ENCODE measurements at regions not wholly inside any gene's neighbourhood (a gene's known extent, or its start where the extent isn't known, plus 50 kb on each side); places are given as distances from the start of the nearest gene placed in this dataset.

GRCh38 chr2:147779440-147779839 lies 65.4 kb upstream of the ACVR2A start:
- TF ChIP-seq POLR2AphosphoS5 (IDR thresholded peaks at IDR 0.05) (no peak), POLR2A (IDR thresholded peaks at IDR 0.05) (no peak), EP300 (IDR thresholded peaks at IDR 0.05) (no peak)
- TF ChIP-seq, protein P1, sequence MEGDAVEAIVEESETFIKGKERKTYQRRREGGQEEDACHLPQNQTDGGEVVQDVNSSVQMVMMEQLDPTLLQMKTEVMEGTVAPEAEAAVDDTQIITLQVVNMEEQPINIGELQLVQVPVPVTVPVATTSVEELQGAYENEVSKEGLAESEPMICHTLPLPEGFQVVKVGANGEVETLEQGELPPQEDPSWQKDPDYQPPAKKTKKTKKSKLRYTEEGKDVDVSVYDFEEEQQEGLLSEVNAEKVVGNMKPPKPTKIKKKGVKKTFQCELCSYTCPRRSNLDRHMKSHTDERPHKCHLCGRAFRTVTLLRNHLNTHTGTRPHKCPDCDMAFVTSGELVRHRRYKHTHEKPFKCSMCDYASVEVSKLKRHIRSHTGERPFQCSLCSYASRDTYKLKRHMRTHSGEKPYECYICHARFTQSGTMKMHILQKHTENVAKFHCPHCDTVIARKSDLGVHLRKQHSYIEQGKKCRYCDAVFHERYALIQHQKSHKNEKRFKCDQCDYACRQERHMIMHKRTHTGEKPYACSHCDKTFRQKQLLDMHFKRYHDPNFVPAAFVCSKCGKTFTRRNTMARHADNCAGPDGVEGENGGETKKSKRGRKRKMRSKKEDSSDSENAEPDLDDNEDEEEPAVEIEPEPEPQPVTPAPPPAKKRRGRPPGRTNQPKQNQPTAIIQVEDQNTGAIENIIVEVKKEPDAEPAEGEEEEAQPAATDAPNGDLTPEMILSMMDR (IDR thresholded peaks at IDR 0.05) = no peak
